DND-41 (cell line): ENCODE measurements at regions not wholly inside any gene's neighbourhood (a gene's known extent, or its start where the extent isn't known, plus 50 kb on each side); places are given as distances from the start of the nearest gene placed in this dataset.

ENCODE experiments used
- ATAC-seq: fragments of 200-7000 bp; cut with Tn5 transposase; 3 replicates; pipeline ENCODE4 v1.9.1; 2021; ENCODE audit warnings: low read depth; ENCODE audit not compliant: insufficient read depth
- DNase-seq: peaks from one replicate; pipeline ENCODE4 v3.0.0-alpha.2; 2020
- H2AFZ ChIP-seq: 2 replicates; pipeline ENCODE4 v1.6.0; 2012; ENCODE audit warnings: low read depth, low read length
- H3K27ac ChIP-seq: 2 replicates; pipeline ENCODE4 v1.5.1; 2012; ENCODE audit warnings: low read length, inconsistent platforms
- H3K27me3 ChIP-seq: fragments of 200-600 bp; sonication (generic); 2 replicates; pipeline ENCODE4 v1.6.0; 2012; ENCODE audit warnings: low read length, mild to moderate bottlenecking, inconsistent platforms; ENCODE audit not compliant: insufficient read depth, poor library complexity
- H3K36me3 ChIP-seq: 2 replicates; pipeline ENCODE4 v1.5.1; 2012; ENCODE audit warnings: low read length, inconsistent platforms; ENCODE audit not compliant: insufficient read depth
- H3K4me1 ChIP-seq: 2 replicates; pipeline ENCODE4 v1.5.1; 2012; ENCODE audit warnings: mild to moderate bottlenecking, low read length; ENCODE audit not compliant: insufficient read depth
- H3K4me2 ChIP-seq: 2 replicates; pipeline ENCODE4 v1.6.0; 2012; ENCODE audit warnings: mild to moderate bottlenecking, moderate library complexity, low read length, inconsistent platforms; ENCODE audit not compliant: insufficient read depth
- H3K4me3 ChIP-seq, 2 experiments: fragments of 200-600 bp in 1 of 2; shearing (Covaris generic) in 1 of 2; 2 replicates each; pipeline ENCODE4 v1.5.1; 2012 to 2016; ENCODE audit warnings: inconsistent platforms in 2 of 2, low read length in 2 of 2, mild to moderate bottlenecking in 2 of 2, low read depth in 1 of 2, moderate library complexity in 1 of 2
- H3K79me2 ChIP-seq: 2 replicates; pipeline ENCODE4 v1.6.0; 2012; ENCODE audit warnings: low read length, inconsistent platforms; ENCODE audit not compliant: insufficient read depth
- H3K9ac ChIP-seq: 2 replicates; pipeline ENCODE4 v1.6.0; 2012; ENCODE audit warnings: low read depth, mild to moderate bottlenecking, inconsistent platforms, low read length, moderate library complexity
- H3K9me3 ChIP-seq: 2 replicates; pipeline ENCODE4 v1.5.1; 2012; ENCODE audit warnings: low read length, moderate library complexity, mild to moderate bottlenecking, inconsistent platforms; ENCODE audit not compliant: insufficient read depth, severe bottlenecking
- H4K20me1 ChIP-seq: 2 replicates; pipeline ENCODE4 v1.6.0; 2012; ENCODE audit warnings: low read length; ENCODE audit not compliant: insufficient read depth
- CTCF ChIP-seq: IDR thresholded peaks from 2 replicates; pipeline ENCODE4 v1.5.1; 2012; ENCODE audit warnings: borderline replicate concordance, low read length, moderate library complexity, mild to moderate bottlenecking; ENCODE audit not compliant: poor library complexity, severe bottlenecking; ENCODE audit errors: extremely low read depth
- EZH2 ChIP-seq: IDR thresholded peaks from 3 replicates; pipeline ENCODE4 v1.6.1; 2012; ENCODE audit warnings: borderline replicate concordance, low read depth, mild to moderate bottlenecking, moderate library complexity, low read length, inconsistent platforms; ENCODE audit not compliant: severe bottlenecking

- peaks cover 6% of the 10 kb centered on the region for H3K27me3 ChIP-seq
- TF ChIP-seq EZH2, result no peak
- no peak for TF ChIP-seq CTCF
- no peak overlapping the region for H2AFZ ChIP-seq
- no peak overlapping the region for H3K4me2 ChIP-seq
- H3K27ac ChIP-seq, result no peak overlapping the region
- no peaks in the 10 kb centered on the region for H3K9me3 ChIP-seq
- DNase-seq (no peak), ATAC-seq (no peak)
- no peak overlapping the region for H3K4me3 ChIP-seq
- H4K20me1 ChIP-seq, result no peaks in the 10 kb centered on the region
- no peaks in the 10 kb centered on the region for H3K4me1 ChIP-seq
- no peak overlapping the region for H3K9ac ChIP-seq
- H3K36me3 ChIP-seq, result no peaks in the 10 kb centered on the region
- H3K79me2 ChIP-seq, result no peaks in the 10 kb centered on the region
Measured at GRCh38 chr15:91801836-91802534, 51.5 kb upstream of the SLCO3A1 start.

GRCh38 chr15:91803260-91803659, 50.2 kb upstream of the SLCO3A1 start:
- Histone ChIP-seq H3K27ac (no peak overlapping the region), H3K79me2 (no peaks in the 10 kb centered on the region), H4K20me1 (no peaks in the 10 kb centered on the region), H2AFZ (no peak overlapping the region), H3K4me3 (no peak overlapping the region), H3K27me3 (peaks cover 6% of the 10 kb centered on the region), H3K36me3 (no peaks in the 10 kb centered on the region), H3K9me3 (no peaks in the 10 kb centered on the region), H3K9ac (no peak overlapping the region), H3K4me1 (no peaks in the 10 kb centered on the region), H3K4me2 (no peak overlapping the region)
- ATAC-seq (no peak), DNase-seq (no peak)
- TF ChIP-seq EZH2 (no peak), CTCF (no peak)
